22Rv1 (cell line): ENCODE measurements at regions not wholly inside any gene's neighbourhood (a gene's known extent, or its start where the extent isn't known, plus 50 kb on each side); places are given as distances from the start of the nearest gene placed in this dataset.

Experiments used
- CTCF ChIP-seq: fragments of 450-650 bp; IDR thresholded peaks from 2 replicates; pipeline ENCODE4 v1.5.1; 2017; ENCODE audit warnings: mild to moderate bottlenecking
- ZFX ChIP-seq: fragments of 450-650 bp; IDR thresholded peaks from 2 replicates; pipeline ENCODE4 v1.6.1; 2017; ENCODE audit warnings: antibody characterized with exemption, borderline replicate concordance

- no peak for TF ChIP-seq CTCF
- TF ChIP-seq ZFX = no peak
Measured at GRCh38 chr5:158267228-158267627, 408.3 kb upstream of the CLINT1 start.
